ENCODE measurements at regions not wholly inside any gene's neighbourhood (a gene's known extent, or its start where the extent isn't known, plus 50 kb on each side); places are given as distances from the start of the nearest gene placed in this dataset.
"Not testable (repeated sequence)": the region's sequence is repeated elsewhere in the genome, so short reads cannot be mapped to it uniquely, and the experiment has no call there.

DNA sequence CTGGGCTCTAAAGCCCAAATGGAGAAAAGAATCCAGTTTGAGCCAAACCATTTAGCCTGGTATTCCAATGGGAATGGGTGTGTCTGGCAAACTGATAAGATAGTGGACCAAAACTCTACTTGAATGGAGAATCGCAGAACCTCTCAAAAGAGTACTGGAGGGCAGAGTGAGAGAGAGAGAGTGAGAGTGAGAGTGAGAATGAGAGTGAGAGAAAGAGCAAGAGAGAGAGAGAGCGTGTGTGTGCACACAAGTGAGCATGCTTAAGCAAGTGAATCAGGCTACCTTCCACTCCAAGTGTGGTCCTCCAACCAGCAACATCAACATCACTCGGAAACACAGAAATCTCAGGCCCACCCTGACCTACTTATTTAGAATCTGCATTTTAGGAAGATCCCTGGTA, 58.8 kb downstream of the UQCRFS1 start:
- no peak for DNase-seq (ENCODE audit: low spot score)

DNA sequence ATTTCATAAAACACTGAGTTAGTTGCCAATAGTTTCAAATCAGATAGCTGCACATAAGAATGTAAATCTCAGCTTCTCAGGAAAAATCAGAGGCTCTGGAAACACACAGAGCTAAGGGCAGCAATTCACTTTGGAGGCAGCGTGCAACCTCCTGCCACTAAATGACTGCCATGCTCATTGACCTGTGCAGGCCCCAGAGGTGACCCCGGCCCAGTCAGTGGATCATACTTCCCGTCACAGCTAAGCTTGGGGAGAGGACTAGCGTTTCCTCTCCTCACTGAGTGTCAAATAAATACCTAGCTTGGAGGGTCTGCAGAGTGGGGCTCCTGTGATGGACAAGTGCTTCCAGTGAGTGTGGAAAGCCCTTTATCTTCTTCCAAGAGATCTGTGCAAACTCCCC, 67.2 kb downstream of the UQCRFS1 start:
- DNase-seq (ENCODE audit: low spot score), result no peak

DNA sequence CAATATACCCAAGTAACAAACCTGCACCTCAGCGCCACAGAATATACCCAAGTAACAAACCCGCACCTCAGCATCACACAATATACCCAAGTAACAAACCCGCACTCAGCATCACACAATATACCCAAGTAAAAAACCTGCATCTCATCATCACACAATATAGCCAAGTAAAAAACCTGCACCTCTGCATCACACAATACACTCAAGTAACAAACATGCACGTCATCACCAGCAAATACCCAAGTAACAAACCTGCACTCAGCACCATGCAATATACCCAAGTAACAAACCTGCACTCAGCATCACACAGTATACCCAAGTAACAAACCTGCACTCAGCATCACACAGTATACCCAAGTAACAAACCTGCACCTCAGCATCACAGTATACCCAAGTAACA, 69.8 kb downstream of the UQCRFS1 start:
- no peak for DNase-seq (ENCODE audit: low spot score)

DNA sequence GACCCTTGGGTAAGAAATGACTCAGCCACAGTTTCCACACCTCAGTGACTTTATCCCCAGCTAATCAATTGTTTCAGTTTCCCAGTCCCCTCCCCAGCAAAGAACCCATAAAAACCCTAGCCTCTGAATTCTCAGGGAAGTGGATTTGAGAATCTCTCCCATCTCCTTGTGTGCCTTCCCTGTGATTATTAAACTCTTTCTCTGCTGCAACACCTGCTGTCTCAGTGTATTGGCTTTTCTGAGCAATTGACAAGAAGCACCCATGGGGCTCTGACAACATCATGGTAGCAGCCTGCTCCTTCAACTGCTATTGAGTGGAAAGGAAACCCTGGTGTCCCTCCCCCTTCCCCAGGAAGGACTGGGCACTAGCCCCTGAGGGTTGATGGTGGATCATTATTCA, 73.7 kb downstream of the UQCRFS1 start:
- no peak for DNase-seq (ENCODE audit: low spot score)

DNA sequence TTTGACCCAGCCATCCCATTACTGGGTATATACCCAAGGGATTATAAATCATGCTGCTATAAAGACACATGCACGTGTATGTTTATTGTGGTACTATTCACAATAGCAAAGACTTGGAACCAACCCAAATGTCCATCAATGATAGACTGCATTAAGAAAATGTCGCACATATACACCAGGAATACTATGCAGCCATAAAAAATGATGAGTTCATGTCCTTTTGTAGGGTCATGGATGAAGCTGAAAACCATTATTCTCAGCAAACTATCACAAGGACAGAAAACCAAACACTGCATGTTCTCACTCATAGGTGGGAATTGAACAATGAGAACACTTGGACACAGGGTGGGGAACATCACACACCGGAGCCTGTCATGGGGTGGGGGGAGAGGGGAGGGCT, 74.7 kb downstream of the UQCRFS1 start:
- not testable (repeated sequence) for DNase-seq (ENCODE audit: low spot score)

DNA sequence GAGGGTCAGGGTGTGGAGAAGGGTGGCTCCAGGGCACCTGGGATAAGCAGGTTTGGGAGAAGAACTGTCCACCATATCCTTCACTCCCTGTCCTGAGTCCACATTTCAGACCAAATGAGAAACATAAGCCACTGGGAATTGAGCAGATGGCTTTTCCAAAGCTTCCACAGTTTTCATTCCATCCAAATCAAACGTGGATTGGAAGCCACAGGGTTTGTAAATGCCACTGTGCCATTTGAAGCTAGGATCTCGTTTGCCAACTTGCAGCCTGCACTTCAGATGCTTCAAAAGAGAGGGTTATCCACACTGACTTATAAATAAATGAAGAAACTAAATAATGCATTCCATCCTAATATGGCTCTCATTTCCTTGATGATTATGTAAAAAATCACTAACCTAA, 81.5 kb downstream of the UQCRFS1 start:
- no peak for DNase-seq (ENCODE audit: low spot score)

DNA sequence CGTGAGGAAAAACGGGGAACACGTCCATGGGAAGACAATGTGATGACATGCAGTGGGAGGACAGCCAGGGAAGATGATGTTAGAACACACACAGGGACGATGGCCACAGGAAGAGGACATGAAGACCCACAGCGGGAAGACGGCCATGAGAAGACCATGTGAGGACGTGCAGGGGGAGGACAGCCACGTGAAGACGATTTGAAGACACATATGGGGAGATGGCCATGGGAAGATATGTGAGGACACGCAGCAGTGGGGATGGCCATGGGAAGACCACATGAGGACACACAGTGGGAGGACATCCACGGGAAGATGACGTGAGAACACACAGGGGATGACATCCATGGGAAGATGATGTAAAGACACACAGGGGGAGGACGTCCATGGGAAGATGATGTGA, 83.8 kb downstream of the UQCRFS1 start:
- no peak for DNase-seq (ENCODE audit: low spot score)

DNA sequence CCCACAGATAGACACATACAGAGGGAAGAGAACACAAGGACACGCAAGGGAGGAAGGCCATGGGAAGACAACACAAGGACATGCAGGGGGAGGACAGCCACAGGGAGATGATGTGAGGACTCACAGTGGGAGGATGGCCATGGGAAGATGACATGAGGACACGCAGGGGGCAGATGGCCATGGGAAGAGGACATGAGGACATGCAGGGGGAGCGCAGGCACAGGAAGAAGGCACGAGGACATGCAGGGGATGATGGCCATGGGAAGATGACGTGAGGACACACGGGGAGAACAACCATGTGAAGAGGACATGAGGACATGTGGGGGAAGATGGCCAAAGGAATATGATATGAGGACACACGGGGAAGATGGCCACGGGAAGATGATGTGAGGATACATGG, 84.7 kb downstream of the UQCRFS1 start:
- no peak for DNase-seq (ENCODE audit: low spot score)

DNA sequence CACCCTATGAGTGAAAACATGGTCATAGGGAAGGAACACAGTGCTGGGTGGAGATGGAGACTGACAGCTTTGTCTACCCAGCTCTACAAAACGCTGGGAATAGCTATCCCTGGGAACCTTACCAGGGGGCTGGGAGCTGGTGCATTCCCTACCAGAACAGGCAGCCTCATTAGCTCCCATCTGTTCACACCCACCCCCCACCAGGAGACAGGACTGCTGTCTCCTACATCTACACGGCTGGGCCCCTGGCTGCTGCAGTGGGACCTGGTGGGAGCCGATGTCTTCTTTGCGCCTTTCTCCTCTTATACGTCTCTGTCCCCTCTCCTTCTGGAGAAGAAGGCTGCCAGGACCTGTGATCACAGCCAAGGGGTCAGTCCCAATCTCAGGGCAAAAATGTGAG, 90.8 kb downstream of the UQCRFS1 start:
- no peak for DNase-seq (ENCODE audit: low spot score)

DNA sequence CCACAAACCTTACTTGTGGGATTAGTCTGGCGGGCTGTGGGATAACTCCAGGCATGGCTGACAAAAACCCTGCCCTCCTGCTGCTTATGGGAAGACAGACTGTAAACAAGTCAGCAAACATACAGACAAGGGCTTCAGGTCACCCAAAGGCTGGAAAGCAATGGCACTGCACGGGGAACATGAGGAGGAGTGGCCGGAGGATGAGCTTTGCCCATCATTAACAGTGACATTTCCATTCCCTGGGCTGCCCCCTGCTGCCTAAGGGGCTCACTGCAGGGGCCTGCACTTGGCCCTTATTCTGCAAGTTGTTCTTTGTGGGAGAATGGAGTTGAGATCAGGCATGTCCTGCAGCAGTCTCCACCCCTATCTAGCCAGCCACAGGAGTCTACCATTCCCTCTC, 91.3 kb downstream of the UQCRFS1 start:
- no peak for DNase-seq (ENCODE audit: low spot score)

DNA sequence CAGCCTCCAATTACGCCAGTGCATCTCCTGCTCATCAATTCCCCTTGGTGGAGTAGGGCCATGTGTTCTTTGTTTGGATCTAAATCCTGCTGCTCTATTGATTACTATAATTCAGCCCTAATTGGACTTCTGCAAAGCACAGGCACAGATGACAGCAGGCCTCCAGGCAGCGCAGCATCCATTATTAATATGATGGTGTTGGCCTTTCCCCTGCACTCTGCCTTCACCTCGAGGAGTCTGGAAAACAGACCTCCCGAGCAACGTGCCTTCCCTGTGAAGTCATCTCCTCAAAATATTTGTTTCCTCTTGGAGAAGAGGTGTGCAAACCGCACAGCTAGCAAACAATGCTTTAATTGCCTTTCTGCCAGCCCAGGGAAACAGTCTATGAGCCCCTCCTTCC, 92.5 kb downstream of the UQCRFS1 start:
- no peak for DNase-seq (ENCODE audit: low spot score)

DNA sequence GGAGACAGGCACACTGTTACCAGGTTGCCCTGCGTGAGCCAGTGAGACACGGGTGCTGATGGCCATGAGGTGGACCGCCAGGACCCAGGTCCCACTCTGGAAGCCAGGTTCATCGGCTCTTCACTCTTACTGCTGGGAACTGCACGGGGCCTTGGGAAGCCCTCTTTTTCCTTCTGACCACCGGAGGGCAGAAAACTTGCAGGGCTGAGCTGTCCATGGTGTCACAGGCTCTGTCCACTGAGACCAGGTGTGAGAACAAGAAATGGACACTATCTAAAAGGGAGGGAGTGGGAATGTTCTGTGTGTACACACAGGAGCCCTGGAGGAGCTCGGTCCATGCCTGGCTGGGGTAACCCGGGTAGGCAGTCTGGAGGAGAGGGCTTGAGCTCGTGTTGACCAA, 93.4 kb downstream of the UQCRFS1 start:
- DNase-seq (ENCODE audit: low spot score), result no peak

DNA sequence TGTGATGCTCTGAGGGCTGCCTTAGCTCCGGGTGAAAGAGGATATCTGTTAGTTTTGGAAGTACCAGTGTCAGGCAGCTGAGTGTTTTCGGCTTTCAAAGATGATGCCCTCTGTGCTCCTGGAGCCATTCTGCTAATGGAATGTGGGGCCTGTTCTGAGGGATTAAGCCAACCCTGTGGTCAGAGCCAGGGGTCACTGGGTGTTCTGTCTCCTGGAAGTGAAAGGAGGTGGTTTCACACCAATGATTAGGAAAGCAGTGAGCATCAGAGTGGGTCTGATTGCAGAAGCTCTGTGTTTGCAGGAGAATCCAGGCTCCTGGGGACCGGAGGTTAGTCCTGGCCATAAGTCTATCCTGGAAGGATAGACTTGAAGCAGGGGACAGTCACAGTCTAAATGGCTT, 94.6 kb downstream of the UQCRFS1 start:
- DNase-seq (ENCODE audit: low spot score), result no peak

DNA sequence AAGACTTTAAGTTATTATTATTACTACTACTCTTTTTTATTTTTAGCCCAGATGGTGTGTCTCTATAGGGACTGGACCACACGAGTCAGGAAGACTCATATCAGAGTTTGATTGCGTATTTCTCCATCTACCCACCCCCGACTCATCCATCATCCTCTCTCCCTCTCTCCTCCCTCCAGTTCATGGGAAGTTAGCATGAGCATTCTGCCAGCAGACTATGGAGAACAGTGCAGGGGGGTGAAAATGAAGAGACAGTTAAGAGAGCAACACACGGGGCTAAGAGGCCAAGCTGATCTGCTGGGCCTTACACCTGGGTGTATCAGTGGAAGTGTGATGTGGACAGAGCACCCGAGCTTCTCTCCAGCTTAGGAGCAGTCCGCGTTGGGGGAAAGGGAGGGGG, 95.0 kb downstream of the UQCRFS1 start:
- DNase-seq (ENCODE audit: low spot score), result no peak

DNA sequence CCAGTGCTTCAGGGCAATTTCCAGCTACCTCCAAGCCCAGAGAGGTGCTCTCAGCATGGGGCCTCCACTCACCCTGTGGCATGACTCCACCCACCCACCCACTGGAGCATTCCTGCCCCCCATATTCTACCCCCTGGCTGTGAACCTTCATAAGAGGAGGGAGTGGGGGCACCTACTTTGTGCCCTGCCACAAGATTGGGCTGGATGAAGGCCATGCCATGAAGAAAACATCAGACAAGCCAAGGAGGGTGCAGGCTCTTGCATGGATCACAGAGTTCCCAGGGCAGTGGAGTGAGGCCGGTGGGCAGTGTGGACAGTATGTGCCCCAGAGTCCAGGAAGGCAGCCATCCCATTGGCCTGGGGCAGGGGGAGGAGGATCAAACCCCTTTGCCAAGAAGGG, 97.8 kb downstream of the UQCRFS1 start:
- DNase-seq (ENCODE audit: low spot score), result no peak

DNA sequence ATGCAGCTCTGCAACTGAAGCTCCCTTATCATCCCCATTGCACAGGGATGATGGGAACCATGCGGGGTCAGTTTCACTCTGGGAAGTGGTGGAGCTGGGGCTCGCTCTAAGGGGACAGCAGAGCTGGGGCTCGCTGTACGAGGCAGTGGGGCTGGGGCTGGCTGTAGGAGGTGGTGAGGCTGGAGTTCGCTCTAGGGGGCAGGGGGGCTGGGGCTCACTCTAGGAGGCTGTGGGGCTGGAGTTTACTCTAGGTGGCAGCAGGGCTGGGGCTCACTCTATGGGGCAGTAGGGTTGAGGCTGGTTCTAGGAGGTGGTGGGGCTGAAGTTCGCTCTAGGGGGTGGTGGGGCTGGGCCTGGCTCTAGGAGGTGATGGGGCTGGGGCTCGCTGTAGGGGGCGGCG, 99.1 kb downstream of the UQCRFS1 start:
- DNase-seq (ENCODE audit: low spot score), result no peak

DNA sequence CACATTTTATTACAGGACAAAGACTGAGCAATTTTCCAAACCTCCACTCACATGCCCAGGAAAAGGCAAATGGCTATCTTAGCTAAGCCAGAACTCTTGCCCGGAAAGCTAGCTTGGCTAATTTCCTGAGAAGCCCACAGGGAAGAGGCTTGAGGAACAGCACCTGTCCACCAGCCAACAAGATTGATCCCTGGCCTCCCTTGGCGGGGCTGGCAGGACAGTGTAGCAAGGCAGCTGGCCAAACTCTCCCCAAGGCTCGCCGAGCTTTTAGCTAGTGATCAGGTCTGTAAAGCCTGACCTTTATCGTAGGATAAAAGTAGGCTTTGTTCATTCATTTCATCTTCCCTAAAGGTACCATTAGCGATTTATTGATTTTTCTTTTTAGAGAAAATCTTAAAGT, 101.4 kb downstream of the UQCRFS1 start:
- no peak for DNase-seq (ENCODE audit: low spot score)

DNA sequence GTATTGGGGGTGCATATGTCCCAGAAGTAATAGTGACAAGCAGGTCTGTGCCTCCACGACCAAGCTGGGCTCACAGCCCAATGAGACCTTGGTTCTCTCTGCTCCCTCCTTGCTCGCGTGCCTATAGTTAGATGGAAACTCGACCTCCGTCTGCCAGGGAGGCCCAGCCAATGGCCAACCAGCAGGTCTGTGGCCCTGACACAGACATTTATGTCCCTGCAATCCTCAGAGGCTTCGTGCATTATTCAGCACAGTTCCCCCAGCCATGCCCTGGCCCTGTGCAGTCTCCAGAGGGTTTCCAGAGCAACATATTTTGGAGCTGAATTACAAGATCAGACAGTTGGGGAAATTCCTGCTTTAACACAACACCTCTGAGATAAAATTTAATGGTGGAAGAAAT, 105.1 kb downstream of the UQCRFS1 start:
- no peak for DNase-seq (ENCODE audit: low spot score)

DNA sequence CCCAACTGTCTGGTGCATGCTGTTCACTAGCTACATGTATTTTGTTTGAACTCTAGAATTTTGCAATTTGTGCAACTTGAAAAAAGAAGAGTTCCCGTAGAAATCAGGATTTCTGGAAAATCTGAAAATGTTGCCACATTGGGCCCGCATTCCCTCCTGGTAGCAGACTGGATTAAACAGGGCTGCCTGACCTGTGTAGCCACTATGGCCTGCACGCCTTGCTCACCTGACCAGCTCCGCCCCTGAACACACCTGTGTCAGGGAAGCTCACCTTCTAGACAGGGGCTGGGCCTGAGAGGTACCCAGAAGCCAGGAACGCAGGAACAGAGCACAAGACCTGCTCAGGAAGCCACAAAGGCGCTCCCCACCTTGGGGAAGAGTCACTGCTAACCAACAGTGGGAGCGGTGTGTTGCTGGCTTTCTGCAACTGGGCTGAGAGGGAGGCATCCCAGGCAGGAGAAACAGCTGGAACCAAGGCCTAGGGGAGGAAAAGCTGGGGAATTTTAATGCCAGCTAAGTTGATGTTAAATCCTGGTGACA, 106.5 kb downstream of the UQCRFS1 start:
- DNase-seq (ENCODE audit: low spot score), result no peak

DNA sequence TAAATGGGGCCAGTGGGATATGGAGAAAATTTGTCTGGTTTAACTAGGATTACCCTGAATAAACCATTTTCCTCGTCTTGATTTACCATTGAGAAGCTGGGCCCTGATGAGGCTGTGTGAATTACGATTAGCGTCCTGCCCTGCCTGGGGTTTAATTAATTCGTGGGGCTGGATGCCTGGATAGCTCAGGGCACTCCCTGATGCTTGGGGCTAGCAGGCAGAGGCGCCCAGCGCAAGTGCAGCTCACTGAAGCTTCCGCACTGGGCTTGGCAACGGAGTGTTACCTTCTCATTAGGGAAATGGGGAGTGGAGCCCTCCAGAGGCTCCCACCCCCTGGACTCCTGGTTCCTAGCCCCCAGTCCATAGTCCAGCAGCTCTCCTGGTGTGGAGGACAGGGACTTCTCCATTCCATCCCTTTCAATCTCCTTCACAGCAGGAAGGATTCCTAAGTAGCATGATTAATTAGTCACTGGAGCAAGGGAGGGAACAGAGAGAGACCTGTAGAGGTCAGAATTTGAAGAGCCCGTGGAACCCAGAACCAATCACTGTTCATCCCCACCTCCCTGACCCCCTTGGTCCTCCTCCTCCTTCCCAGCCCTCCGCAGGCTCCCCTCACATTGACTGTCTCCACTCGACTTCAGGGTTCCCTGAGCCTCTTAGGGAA, 107.2 kb downstream of the UQCRFS1 start:
- no peak for DNase-seq (ENCODE audit: low spot score)

DNA sequence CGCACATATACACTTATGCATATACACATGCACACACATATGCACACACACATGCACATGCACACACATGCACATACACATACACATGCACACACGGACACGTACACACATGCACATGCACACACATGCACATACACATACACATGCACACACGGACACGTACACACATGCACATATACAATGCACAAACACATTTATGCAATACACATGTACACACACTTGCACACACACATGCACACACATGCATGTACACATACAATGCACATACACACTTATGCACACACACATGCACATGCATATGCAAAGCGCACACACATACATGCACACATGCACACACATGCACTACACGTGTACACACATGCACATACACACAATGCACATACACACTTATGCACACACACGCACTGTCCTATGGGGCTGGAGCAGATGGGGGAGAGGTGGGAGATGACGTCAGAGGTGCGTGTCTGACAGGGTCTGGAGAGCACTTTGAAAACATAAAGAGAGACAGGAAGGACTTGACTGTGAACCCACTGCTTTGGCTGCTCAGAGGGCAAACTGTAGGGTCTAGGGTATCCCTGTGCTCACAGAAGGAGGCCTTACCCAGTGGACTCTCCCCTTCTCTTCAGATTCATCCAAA, 108.2 kb downstream of the UQCRFS1 start:
- DNase-seq (ENCODE audit: low spot score), result no peak

DNA sequence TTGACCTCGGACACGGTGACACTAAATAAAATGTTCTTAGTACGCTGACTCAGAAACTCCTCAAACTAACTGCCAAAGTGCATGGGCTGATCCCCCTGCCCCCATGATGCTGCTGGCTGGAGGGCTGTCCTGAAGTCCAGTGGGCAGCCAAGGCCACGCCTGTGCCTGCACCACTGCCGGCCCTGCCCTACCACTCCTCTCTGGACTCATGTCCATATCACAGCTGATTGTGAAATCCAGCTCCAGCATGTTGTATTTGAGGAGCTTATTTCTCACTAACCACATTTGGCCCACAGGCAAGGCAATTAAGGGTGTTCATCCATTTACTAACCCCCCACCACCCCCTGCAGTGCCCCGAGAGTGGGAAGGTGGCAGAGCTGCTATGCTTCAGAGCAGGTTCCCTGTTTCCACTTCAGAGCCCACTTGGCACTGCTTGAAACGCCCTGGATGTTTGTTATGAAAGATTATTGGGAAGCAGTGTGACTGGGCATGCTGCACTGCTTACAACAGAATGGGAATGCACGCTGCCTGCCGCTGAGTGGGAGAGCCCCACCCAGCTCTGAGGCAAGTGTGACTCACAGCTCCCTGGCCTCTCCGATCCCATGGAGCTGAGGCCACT, 114.0 kb downstream of the UQCRFS1 start:
- DNase-seq (ENCODE audit: low spot score), result no peak

DNA sequence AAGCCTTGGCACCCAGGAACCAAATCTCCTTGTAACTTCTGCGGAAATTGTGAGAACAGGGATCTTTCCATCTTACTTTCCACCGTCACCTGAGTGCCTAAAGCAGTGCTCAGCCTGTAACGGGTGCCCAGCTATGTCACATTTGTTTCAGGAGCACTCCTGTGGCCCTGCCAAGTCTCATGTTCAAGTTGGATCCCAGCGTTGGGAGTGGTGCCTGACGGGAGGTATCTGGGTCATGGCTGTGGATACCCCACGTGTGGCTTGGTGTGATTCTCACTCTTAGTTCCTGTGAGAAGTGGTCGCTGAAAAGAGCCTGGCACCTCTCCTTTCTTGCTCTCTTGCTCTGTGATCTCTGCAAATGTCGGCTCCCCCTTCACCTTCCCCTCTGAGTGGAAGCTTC, 114.9 kb downstream of the UQCRFS1 start:
- DNase-seq (ENCODE audit: low spot score), result no peak

DNA sequence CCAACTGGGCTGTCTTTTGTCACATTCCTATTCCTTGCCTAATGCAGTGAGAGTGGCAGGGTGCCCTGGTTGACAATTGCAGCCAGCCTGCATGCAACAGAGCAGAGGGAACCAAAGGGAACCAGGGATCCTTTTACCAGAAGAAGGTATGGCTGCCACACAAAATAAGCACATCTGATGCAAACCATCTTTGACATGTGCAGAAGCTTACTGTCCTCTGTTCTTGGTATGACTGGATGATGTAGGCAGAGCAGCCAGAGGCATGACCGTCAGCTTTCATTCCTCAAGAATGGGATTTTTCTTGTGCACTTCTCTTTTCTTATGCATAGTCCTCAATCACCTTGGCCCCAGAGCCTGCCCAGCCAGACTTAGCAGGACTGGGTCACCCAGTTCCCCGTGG, 116.1 kb downstream of the UQCRFS1 start:
- DNase-seq (ENCODE audit: low spot score), result no peak

All from D341Med (cell line).